NCI-H345 treated with DMSO at 0.1 percent for 48 hours (cell line): ENCODE measurements at regions not wholly inside any gene's neighbourhood (a gene's known extent, or its start where the extent isn't known, plus 50 kb on each side); places are given as distances from the start of the nearest gene placed in this dataset.

Experiments
- DNase-seq: peaks from one replicate; lab custom pipeline; 2025; ENCODE audit not compliant: unreplicated experiment; lab: John Stamatoyannopoulos, UW

- DNase-seq, result no peak
Measured at GRCh38 chr16:16780588-16780987, 401.6 kb downstream of the NPIPA7 start.

GRCh38 chr16:16782153-16782552 is 403.2 kb downstream of the NPIPA7 start:
- no peak for DNase-seq

GRCh38 chr16:16788004-16788403 is 409.1 kb downstream of the NPIPA7 start:
- no peak for DNase-seq

GRCh38 chr16:16790597-16790996 is 411.7 kb downstream of the NPIPA7 start:
- DNase-seq, result no peak

- no peak for DNase-seq
Measured at GRCh38 chr16:16791051-16791450, 412.1 kb downstream of the NPIPA7 start.

GRCh38 chr16:16797239-16797638 is 418.3 kb downstream of the NPIPA7 start:
- DNase-seq, result no peak

GRCh38 chr16:16798504-16798903 is 419.6 kb downstream of the NPIPA7 start:
- DNase-seq, result no peak

GRCh38 chr16:16805809-16806208 is 426.9 kb downstream of the NPIPA7 start:
- DNase-seq, result peak; percentile 41

- no peak for DNase-seq
Measured at GRCh38 chr16:16815641-16816040, 436.7 kb downstream of the NPIPA7 start.

- no peak for DNase-seq
Measured at GRCh38 chr16:16817196-16817595, 438.3 kb downstream of the NPIPA7 start.

GRCh38 chr16:16821261-16821660 is 442.3 kb downstream of the NPIPA7 start:
- no peak for DNase-seq

GRCh38 chr16:16828913-16829398 is 450.0 kb downstream of the NPIPA7 start:
- DNase-seq, result no peak

GRCh38 chr16:16830401-16830800 is 451.5 kb downstream of the NPIPA7 start:
- no peak for DNase-seq

GRCh38 chr16:16830973-16831372 is 452.0 kb downstream of the NPIPA7 start:
- DNase-seq, result no peak

GRCh38 chr16:16833165-16833564 is 454.2 kb downstream of the NPIPA7 start:
- no peak for DNase-seq

- DNase-seq, result no peak
Measured at GRCh38 chr16:16850274-16850673, 471.3 kb downstream of the NPIPA7 start.

- DNase-seq, result no peak
Measured at GRCh38 chr16:16857012-16857411, 478.1 kb downstream of the NPIPA7 start.

- peak; percentile 85 for DNase-seq
Measured at GRCh38 chr16:16857603-16858283, 478.8 kb downstream of the NPIPA7 start.

GRCh38 chr16:16861546-16861945 is 482.6 kb downstream of the NPIPA7 start:
- peak; percentile 24 for DNase-seq

GRCh38 chr16:16863672-16864071 is 484.7 kb downstream of the NPIPA7 start:
- no peak for DNase-seq

GRCh38 chr16:16864536-16864935 is 485.6 kb downstream of the NPIPA7 start:
- no peak for DNase-seq

GRCh38 chr16:16865374-16865773 is 486.4 kb downstream of the NPIPA7 start:
- no peak for DNase-seq

- no peak for DNase-seq
Measured at GRCh38 chr16:16867973-16868372, 489.0 kb downstream of the NPIPA7 start.
